NCI-H1417 (cell line): ENCODE measurements at regions not wholly inside any gene's neighbourhood (a gene's known extent, or its start where the extent isn't known, plus 50 kb on each side); places are given as distances from the start of the nearest gene placed in this dataset.

Experiments used
- DNase-seq, 3 experiments: peaks; one replicate each; lab custom pipeline; 2025; lab: John Stamatoyannopoulos, UW

- DNase-seq = no peak
These were observed 134.2 kb upstream of the LRFN2 start for GRCh38 chr6:40721271-40721952.

GRCh38 chr6:40720375-40720748, 133.2 kb upstream of the LRFN2 start:
- peak in 1 of 3 experiments; percentile 55 for DNase-seq

GRCh38 chr6:40719671-40720374, 132.7 kb upstream of the LRFN2 start:
- peak; percentile 22 to 82 (median 73) for DNase-seq

- no peak for DNase-seq
These were observed 131.2 kb upstream of the LRFN2 start for GRCh38 chr6:40718401-40718800.

- no peak for DNase-seq
These were observed 130.4 kb upstream of the LRFN2 start for GRCh38 chr6:40717411-40718057.

- DNase-seq = peak in 2 of 3 experiments; percentile 20 to 38
These were observed 128.6 kb upstream of the LRFN2 start for GRCh38 chr6:40715570-40716403.

- peak; percentile 25 to 84 (median 60) for DNase-seq
These were observed 127.7 kb upstream of the LRFN2 start for GRCh38 chr6:40714576-40715564.

- DNase-seq = no peak
These were observed 127.0 kb upstream of the LRFN2 start for GRCh38 chr6:40714143-40714542.

- DNase-seq = no peak
These were observed 126.0 kb upstream of the LRFN2 start for GRCh38 chr6:40713002-40713719.

GRCh38 chr6:40710626-40711330, 123.6 kb upstream of the LRFN2 start:
- DNase-seq = peak in 2 of 3 experiments; percentile 15 to 27

GRCh38 chr6:40708049-40708448, 120.9 kb upstream of the LRFN2 start:
- no peak for DNase-seq

GRCh38 chr6:40706178-40706577, 119.0 kb upstream of the LRFN2 start:
- peak in 1 of 3 experiments; percentile 44 for DNase-seq

- DNase-seq = peak in 1 of 3 experiments; percentile 25
These were observed 118.2 kb upstream of the LRFN2 start for GRCh38 chr6:40705354-40705753.

GRCh38 chr6:40701352-40702007, 114.3 kb upstream of the LRFN2 start:
- DNase-seq = no peak

- no peak for DNase-seq
These were observed 112.9 kb upstream of the LRFN2 start for GRCh38 chr6:40700006-40700580.

- DNase-seq = peak in 2 of 3 experiments; percentile 3 to 23
These were observed 108.7 kb upstream of the LRFN2 start for GRCh38 chr6:40695750-40696415.

- no peak for DNase-seq
These were observed 108.0 kb upstream of the LRFN2 start for GRCh38 chr6:40695114-40695513.

GRCh38 chr6:40693768-40694167, 106.6 kb upstream of the LRFN2 start:
- DNase-seq = no peak
